Sciatic nerve (tissue), 2 donors: ENCODE measurements at regions not wholly inside any gene's neighbourhood (a gene's known extent, or its start where the extent isn't known, plus 50 kb on each side); places are given as distances from the start of the nearest gene placed in this dataset.

Source experiments
- ATAC-seq: fragments of 200-7000 bp; cut with Tn5 transposase; one replicate; pipeline ENCODE4 v1.9.1; 2020; ENCODE audit warnings: mild to moderate bottlenecking, moderate library complexity
- DNase-seq: peaks from one replicate; pipeline ENCODE4 v3.0.0-alpha.2; 2020; ENCODE audit warnings: low spot score
- intact Hi-C: fragments of 100-400 bp; cut with DNase I; formaldehyde crosslinking; loops from one replicate; pipeline ENCODE4 v1.14.2; 2022
- donor health status: DM: no; HTN: no; CAD: no.
- donor health status: DM: no; HTN: no; CAD: no.

GRCh38 chr5:37899037-37899436 is 59.2 kb upstream of the GDNF start:
- intact Hi-C loops, result no loop called here
- ATAC-seq (no peak), DNase-seq (no peak)

- ATAC-seq (no peak), DNase-seq (no peak)
- intact Hi-C loops, result no loop called here
Observed at GRCh38 chr5:37896159-37896558, 56.3 kb upstream of the GDNF start.

GRCh38 chr5:37893434-37894134 is 53.7 kb upstream of the GDNF start:
- no peak for ATAC-seq
- DNase-seq, result no peak
- intact Hi-C loops, result no loop called here

- intact Hi-C loops, result no loop called here
- no peak for ATAC-seq
Observed at GRCh38 chr5:37892586-37892985, 52.7 kb upstream of the GDNF start.

GRCh38 chr5:37891832-37892231 is 52.0 kb upstream of the GDNF start:
- intact Hi-C loops, result no loop called here
- no peak for ATAC-seq
- DNase-seq, result no peak

More at GRCh38 chr5:37892586-37892985, 52.7 kb upstream of the GDNF start:
- DNase-seq, result no peak

GRCh38 chr5:37889612-37890317 is 49.9 kb upstream of the GDNF start:
- intact Hi-C loops, result no loop called here
- DNase-seq (no peak), ATAC-seq (peak; percentile 22)
